Esophagus muscularis mucosa (tissue), 3 donors: ENCODE measurements at regions not wholly inside any gene's neighbourhood (a gene's known extent, or its start where the extent isn't known, plus 50 kb on each side); places are given as distances from the start of the nearest gene placed in this dataset.

Source experiments
- POLR2A ChIP-seq: fragments of 450-650 bp; IDR thresholded peaks from one replicate; pipeline ENCODE4 v1.6.1; 2017; ENCODE audit warnings: antibody characterized with exemption, moderate library complexity, mild to moderate bottlenecking, low read depth
- TF ChIP-seq, protein P1 (sequence below), 3 experiments: fragments of 200-600 bp in 2 of 3; fragments of 450-650 bp in 1 of 3; sonication (generic) in 2 of 3; IDR thresholded peaks; one replicate each; pipeline ENCODE4 v1.5.1; 2017 to 2019; ENCODE audit warnings: antibody characterized with exemption in 3 of 3, mild to moderate bottlenecking in 2 of 3, moderate library complexity in 1 of 3

DNA sequence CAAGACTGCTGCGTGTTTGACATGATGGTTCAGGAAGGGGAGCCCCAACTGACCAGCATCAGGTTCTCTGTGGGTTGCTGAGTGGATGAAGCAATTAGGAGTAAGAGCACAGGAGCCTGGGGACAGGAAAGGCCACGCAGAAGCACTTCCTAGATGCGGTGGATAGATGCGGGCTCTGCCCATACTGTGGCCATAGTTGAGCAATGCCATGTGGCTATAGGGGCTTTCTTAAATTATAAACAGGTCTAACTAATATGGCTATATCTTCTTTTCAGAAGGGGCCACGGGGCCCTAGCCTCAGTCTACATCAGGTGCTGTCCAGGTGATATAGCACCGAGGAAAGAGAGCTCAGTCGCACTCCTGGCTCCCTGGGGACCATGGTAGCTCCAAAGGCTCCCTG lies 198.6 kb downstream of the GADD45G start:
- TF ChIP-seq, protein P1, sequence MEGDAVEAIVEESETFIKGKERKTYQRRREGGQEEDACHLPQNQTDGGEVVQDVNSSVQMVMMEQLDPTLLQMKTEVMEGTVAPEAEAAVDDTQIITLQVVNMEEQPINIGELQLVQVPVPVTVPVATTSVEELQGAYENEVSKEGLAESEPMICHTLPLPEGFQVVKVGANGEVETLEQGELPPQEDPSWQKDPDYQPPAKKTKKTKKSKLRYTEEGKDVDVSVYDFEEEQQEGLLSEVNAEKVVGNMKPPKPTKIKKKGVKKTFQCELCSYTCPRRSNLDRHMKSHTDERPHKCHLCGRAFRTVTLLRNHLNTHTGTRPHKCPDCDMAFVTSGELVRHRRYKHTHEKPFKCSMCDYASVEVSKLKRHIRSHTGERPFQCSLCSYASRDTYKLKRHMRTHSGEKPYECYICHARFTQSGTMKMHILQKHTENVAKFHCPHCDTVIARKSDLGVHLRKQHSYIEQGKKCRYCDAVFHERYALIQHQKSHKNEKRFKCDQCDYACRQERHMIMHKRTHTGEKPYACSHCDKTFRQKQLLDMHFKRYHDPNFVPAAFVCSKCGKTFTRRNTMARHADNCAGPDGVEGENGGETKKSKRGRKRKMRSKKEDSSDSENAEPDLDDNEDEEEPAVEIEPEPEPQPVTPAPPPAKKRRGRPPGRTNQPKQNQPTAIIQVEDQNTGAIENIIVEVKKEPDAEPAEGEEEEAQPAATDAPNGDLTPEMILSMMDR (IDR thresholded peaks at IDR 0.05), result no peak
- TF ChIP-seq POLR2A, result no peak
